ENCODE measurements at regions not wholly inside any gene's neighbourhood (a gene's known extent, or its start where the extent isn't known, plus 50 kb on each side); places are given as distances from the start of the nearest gene placed in this dataset.
A peak's percentile ranks its signal among the peaks of the same experiment; 100 is the strongest.

DNA sequence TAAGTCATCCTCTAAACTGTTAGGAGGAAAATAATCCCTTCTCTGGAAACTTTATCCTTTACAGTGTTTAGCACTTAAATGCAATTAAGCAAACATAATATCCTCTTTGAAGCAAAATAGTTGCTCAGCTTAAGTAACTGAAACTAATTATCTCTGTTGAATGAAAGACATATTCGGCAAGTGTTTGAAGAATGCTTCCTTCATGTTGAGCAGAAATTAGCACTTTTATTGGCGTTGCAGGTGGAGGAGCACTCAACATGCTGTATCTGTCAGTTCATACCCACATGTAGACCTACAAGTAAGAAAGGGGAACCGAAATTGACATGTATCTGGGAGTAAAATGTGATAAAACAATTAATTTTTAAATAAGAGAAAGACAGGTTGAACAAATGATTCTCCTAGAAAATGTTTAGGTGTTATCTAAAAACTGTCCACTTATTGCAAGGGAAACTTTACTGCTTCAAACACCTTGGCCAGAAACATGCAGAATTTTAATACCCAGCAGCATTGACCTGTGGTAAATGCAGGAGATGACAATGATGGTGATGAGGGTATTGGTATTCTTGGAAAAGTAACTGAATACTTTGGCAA is 987.0 kb upstream of the MAP3K7 start:
- DNase-seq (ENCODE audit: low spot score) = no peak
- Histone ChIP-seq H3K4me3 (ENCODE audit: low read depth, low read length, poor library complexity, severe bottlenecking) (no peak overlapping the region), H3K36me3 (ENCODE audit: insufficient read depth, low read length, poor library complexity, severe bottlenecking) (no peaks in the 10 kb centered on the region), H3K9me3 (ENCODE audit: low read depth, low read length, poor library complexity, severe bottlenecking) (no peaks in the 10 kb centered on the region), H3K27me3 (replicated peaks; ENCODE audit: insufficient read depth, low read depth, low read length, poor library complexity) (no peaks in the 10 kb centered on the region), H3K4me1 (ENCODE audit: insufficient read depth, low read length, poor library complexity, severe bottlenecking) (peaks cover 14% of the 10 kb centered on the region), H3K27ac (ENCODE audit: low read depth, low read length, poor library complexity, severe bottlenecking) (no peak overlapping the region)
- no TSS peak for BruUV-seq (replicated peaks)
- CTCF ChIA-PET = no interaction called here
- intact Hi-C loops (cut with micrococcal nuclease; ENCODE audit: unreplicated experiment) = no loop called here
- no peak for TF ChIP-seq CTCF (conservative IDR thresholded peaks at IDR 0.05; ENCODE audit: low read depth, low read length)
- TF ChIP-seq EZH2 (IDR thresholded peaks at IDR 0.05; ENCODE audit: borderline replicate concordance, low read depth, low read length, poor library complexity, severe bottlenecking) = no peak
- POLR2A ChIA-PET (ENCODE audit: low non-redundant PET) = no interaction called here

GRCh38 chr6:91572878-91573277 is 986.0 kb upstream of the MAP3K7 start:
- H3K4me1 ChIP-seq (ENCODE audit: insufficient read depth, low read length, poor library complexity, severe bottlenecking) = peaks cover 14% of the 10 kb centered on the region
- no peaks in the 10 kb centered on the region for H3K9me3 ChIP-seq (ENCODE audit: low read depth, low read length, poor library complexity, severe bottlenecking)
- POLR2A ChIA-PET (ENCODE audit: low non-redundant PET) = no interaction called here
- H3K27me3 ChIP-seq (replicated peaks; ENCODE audit: insufficient read depth, low read depth, low read length, poor library complexity) = no peaks in the 10 kb centered on the region
- CTCF ChIA-PET = no interaction called here
- DNase-seq (ENCODE audit: low spot score) = peak; percentile 47
- TF ChIP-seq EZH2 (IDR thresholded peaks at IDR 0.05; ENCODE audit: borderline replicate concordance, low read depth, low read length, poor library complexity, severe bottlenecking) (no peak), CTCF (conservative IDR thresholded peaks at IDR 0.05; ENCODE audit: low read depth, low read length) (no peak)
- no peak overlapping the region for H3K4me3 ChIP-seq (ENCODE audit: low read depth, low read length, poor library complexity, severe bottlenecking)
- H3K27ac ChIP-seq (ENCODE audit: low read depth, low read length, poor library complexity, severe bottlenecking) = no peak overlapping the region
- no TSS peak for BruUV-seq (replicated peaks)
- H3K36me3 ChIP-seq (ENCODE audit: insufficient read depth, low read length, poor library complexity, severe bottlenecking) = no peaks in the 10 kb centered on the region
- intact Hi-C loops (cut with micrococcal nuclease; ENCODE audit: unreplicated experiment) = no loop called here

- CTCF ChIA-PET = no interaction called here
- BruUV-seq (replicated peaks) = no TSS peak
- H3K9me3 ChIP-seq (ENCODE audit: low read depth, low read length, poor library complexity, severe bottlenecking) = no peaks in the 10 kb centered on the region
- no peaks in the 10 kb centered on the region for H3K36me3 ChIP-seq (ENCODE audit: insufficient read depth, low read length, poor library complexity, severe bottlenecking)
- H3K4me3 ChIP-seq (ENCODE audit: low read depth, low read length, poor library complexity, severe bottlenecking) = no peak overlapping the region
- DNase-seq (ENCODE audit: low spot score) = peak; percentile 12
- TF ChIP-seq CTCF (conservative IDR thresholded peaks at IDR 0.05; ENCODE audit: low read depth, low read length) = no peak
- TF ChIP-seq EZH2 (IDR thresholded peaks at IDR 0.05; ENCODE audit: borderline replicate concordance, low read depth, low read length, poor library complexity, severe bottlenecking) = no peak
- POLR2A ChIA-PET (ENCODE audit: low non-redundant PET) = no interaction called here
- no peaks in the 10 kb centered on the region for H3K27me3 ChIP-seq (replicated peaks; ENCODE audit: insufficient read depth, low read depth, low read length, poor library complexity)
- peaks cover 14% of the 10 kb centered on the region for H3K4me1 ChIP-seq (ENCODE audit: insufficient read depth, low read length, poor library complexity, severe bottlenecking)
- H3K27ac ChIP-seq (ENCODE audit: low read depth, low read length, poor library complexity, severe bottlenecking) = no peak overlapping the region
- intact Hi-C loops (cut with micrococcal nuclease; ENCODE audit: unreplicated experiment) = no loop called here
Measured at GRCh38 chr6:91569071-91569470, 982.2 kb upstream of the MAP3K7 start.

Data from A673 (cell line).